DND-41 (cell line): ENCODE measurements at regions not wholly inside any gene's neighbourhood (a gene's known extent, or its start where the extent isn't known, plus 50 kb on each side); places are given as distances from the start of the nearest gene placed in this dataset.

ENCODE experiments used
- EZH2 ChIP-seq: IDR thresholded peaks from 3 replicates; pipeline ENCODE4 v1.6.1; 2012; ENCODE audit warnings: borderline replicate concordance, low read depth, mild to moderate bottlenecking, moderate library complexity, low read length, inconsistent platforms; ENCODE audit not compliant: severe bottlenecking
- TF ChIP-seq, protein P1 (sequence below): IDR thresholded peaks from 2 replicates; pipeline ENCODE4 v1.5.1; 2012; ENCODE audit warnings: borderline replicate concordance, low read length, moderate library complexity, mild to moderate bottlenecking; ENCODE audit not compliant: poor library complexity, severe bottlenecking; ENCODE audit errors: extremely low read depth

DNA sequence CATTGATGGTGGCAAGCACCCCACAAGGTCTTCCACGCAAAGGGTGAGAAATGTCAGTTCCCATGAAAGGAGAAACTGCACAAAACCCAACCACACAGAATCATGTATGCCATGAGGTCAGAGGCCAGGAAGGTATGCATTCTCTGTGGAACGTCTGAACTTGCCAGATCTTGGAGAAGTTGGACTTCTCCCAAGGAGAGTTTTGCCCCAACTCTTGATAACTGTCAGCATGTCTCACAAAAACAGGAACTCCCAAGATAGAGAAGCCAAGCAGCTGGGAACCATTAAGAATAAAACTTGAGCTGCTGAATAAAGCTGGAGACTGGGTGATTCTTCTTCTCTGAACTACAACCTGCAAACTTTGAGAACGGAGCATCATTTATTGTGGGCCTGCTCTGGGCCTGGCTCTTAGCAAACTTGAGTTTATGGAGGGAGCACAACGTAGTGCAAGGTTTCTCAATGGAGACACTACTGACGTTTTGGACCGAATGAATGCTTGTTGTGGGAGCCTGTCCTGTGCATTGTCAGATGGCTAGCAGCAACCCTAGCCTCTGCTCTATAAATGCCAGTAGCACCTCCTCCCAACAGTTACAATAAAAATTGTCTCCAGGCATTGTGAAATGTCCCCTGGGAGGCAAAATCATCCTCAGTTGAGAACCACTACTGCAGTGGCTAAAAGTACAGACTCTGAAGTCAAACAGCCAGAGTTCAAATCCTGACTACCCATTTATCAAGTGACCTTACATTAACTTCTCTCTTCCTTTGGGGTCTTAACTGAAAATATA lies 193.5 kb downstream of the ACTL7B start:
- TF ChIP-seq EZH2 = no peak
- TF ChIP-seq, protein P1, sequence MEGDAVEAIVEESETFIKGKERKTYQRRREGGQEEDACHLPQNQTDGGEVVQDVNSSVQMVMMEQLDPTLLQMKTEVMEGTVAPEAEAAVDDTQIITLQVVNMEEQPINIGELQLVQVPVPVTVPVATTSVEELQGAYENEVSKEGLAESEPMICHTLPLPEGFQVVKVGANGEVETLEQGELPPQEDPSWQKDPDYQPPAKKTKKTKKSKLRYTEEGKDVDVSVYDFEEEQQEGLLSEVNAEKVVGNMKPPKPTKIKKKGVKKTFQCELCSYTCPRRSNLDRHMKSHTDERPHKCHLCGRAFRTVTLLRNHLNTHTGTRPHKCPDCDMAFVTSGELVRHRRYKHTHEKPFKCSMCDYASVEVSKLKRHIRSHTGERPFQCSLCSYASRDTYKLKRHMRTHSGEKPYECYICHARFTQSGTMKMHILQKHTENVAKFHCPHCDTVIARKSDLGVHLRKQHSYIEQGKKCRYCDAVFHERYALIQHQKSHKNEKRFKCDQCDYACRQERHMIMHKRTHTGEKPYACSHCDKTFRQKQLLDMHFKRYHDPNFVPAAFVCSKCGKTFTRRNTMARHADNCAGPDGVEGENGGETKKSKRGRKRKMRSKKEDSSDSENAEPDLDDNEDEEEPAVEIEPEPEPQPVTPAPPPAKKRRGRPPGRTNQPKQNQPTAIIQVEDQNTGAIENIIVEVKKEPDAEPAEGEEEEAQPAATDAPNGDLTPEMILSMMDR = no peak
